HG03135 (cell line): ENCODE measurements at regions not wholly inside any gene's neighbourhood (a gene's known extent, or its start where the extent isn't known, plus 50 kb on each side); places are given as distances from the start of the nearest gene placed in this dataset.
A peak's percentile ranks its signal among the peaks of the same experiment; 100 is the strongest.
"Not testable (repeated sequence)": the region's sequence is repeated elsewhere in the genome, so short reads cannot be mapped to it uniquely, and the experiment has no call there.

Experiments used
- ATAC-seq: cut with Tn5 transposase; IDR thresholded peaks from one replicate; pipeline ENCODE4 v1.9.1; 2021; ENCODE audit warnings: mild to moderate bottlenecking, moderate library complexity; ENCODE audit not compliant: unreplicated experiment

DNA sequence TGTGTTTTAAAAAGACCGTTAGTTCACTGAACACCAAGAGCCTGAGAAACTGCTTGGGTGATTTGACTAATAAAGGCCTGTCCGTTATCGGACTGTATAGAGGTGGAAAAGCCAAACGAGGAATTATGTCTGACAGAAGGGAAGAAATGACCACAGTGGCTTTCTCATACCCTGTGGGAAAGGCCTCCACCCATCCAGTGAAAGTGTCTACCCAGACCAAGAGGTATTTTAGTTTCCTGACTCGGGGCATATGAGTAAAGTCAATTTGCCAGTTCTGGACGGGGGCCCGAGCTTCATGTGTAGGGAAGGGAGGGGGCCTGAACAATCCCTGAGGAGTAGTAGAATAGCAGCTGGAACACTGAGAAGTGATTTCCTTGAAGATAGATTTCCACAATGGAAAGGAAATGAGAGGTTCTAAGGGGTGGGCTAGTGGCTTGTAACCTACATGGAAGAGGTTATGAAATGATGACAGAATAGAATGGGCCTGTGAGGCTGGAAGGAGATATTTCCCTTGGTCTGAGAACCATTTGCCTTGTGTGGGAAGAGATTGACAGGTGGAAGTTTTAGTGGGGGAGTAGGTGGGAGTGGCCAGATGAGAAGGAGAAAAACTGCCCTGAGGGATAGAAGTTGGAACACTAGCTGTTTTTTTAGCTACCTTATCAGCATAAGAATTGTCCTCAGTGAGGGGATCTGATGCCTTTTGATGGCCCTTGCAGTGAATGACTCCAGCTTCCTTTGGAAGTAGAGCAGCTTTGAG is 106.4 kb upstream of the PPM1J start:
- ATAC-seq: not testable (repeated sequence)

DNA sequence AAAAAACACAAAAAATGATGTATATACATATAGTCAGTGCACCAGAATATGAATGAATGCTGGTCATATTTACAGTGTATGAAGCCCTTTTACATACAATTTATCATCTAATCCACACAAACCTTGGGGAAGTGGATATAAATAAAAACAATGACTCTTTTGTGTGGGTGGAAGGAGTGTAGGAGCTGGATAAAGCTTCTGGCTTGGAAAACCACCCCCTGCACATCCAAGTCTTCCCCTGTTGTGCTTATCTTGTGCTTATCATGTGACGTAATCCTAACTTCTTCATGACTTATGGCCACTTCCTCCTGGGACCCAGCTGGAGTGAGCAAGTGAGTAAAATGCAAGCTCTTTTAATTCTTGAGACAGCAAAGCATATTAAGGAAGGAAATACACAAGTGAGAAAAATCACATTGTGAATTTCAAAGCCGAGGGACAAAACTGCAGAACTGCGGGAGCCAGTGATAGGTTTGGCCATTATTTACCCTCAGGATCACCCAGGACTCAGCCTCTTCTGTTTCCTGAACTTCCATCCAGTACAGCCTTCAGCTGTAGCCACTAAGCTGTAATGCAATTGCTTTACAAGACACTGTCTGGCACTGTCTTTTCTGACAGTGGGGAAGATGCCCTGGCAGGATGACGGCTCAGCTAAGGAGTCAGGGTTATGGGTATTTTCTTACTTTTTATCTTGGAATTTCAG is 104.0 kb upstream of the PPM1J start:
- ATAC-seq: no peak

DNA sequence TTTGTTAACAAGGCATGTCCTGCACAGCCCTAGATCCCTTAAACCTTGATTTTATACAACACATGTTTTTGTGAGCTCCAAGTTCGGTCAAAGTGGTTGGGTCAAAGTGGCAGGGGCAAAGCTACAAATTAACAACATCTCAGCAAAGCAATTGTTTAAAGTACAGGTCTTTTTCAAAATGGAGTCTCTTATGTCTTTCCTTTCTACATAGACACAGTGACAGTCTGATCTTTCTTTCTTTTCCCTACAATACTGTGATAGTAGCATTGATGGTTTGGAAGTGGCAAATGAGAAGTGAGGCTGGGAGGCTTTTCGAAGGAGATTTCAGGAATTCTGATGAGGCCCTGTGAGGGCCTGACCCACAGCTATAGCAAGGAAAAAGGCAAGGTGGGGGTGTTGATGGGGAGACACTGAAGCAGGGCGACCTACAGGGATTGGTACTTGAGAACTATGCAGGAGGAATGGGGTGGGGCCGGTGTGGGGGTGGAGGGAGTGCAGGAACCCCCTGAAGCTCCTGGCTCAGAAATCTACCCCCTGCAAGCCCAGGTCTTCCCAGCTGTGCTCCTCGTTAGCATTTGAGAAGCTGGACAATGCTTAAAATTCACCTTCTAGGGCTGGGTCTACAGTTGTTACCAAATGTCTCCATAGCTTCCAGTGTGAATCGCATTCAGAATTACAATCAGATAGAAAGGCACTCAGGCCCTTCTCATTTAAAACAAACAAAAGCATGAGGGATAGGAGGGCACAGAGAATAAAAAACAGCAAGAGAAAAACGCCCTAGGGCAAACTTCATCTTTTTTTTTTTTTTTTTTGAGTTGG is 102.6 kb upstream of the PPM1J start:
- ATAC-seq: no peak

DNA sequence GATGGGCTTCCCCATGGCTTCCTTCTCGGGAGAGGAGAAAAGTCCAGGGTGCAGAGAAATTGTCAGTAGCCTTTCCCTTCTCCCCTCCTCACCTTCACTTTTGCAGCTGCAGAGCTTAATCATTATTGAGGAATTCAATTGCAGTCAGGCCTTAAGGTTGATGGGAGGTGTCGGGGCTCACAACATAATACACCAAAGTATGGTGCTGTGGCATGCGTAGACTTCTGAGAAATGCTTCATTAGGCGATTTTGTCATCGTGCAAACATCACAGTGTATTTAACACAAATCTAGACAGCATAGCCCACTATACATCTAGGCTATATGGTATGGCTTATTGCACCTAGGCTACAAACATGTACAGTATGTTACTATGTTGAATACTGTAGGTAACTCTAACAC is 100.2 kb upstream of the PPM1J start:
- ATAC-seq: no peak

DNA sequence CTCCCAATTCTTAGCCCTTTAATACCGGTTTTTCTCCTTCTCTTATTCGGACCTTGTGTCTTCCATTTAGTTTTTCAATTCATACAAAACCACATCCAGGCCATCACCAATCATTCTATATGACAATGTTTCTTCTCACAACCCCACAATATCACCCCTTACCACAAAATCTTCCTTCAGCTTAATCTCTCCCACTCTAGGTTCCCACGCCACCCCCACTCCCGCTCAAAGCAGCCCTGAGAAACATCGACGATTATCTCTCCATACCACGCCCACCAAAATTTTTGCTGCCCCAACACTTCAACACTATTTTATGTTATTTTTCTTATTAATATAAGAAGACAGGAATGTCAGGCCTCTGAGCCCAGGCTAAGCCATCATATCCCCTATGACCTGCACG is 99.5 kb upstream of the PPM1J start:
- ATAC-seq: not testable (repeated sequence)

DNA sequence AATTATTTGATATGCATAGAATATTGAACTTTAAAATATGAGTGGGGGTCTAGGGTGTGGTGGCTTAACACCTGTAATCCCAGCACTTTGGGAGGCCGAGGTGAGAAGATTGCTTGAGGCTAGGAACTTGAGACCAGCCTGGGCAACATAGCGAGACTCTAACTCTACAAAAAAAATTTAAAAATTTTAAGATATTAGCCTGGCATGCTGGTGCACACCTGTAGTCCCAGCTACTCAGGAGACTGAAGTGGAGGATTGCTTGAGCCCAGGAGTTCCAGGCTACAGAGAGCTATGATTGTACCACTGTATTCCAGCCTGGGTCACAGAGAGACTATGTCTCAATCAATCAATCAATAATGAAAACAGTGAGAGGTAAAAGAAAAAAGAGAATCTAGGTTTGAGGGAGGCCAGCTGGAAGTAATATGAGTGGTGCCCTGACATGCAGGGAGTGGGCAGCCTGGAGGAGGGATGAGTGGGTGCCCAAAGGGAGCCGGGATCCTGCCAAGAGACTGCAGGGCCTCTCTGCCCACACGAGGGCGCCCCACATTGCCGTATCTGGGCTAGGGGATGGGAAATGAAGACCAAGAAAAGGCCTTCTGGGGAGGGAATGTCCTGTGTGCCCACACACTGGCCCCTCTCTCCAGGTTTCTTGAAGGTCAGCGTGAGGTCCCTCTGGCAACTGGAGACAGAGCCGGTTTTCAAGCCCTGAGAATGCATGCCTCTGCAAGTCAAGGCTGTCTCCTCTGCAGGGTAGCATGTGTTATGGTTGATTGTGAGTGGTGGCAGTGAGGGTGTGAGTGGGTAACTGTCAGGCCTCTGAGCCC is 93.9 kb upstream of the PPM1J start:
- no peak for ATAC-seq

DNA sequence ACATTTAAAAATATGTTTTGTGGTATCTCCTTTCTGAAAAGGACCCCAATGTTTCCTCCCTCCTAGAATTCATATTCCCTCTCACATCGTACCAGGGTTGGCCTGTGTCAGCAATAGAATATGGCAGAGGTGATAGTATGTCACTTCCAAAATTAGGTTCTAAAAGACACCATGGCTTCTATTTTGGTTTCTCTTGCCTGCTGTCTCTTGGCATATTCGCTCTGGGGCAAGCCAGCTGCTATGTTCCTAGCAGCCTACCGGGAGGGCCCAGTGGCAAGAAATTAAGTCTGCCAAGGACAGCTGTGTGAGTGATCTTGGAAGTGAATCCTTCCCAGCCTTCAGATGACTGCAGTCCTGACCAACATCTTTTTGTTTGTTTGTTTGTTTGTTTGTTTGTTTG is 92.9 kb upstream of the PPM1J start:
- ATAC-seq: no peak

DNA sequence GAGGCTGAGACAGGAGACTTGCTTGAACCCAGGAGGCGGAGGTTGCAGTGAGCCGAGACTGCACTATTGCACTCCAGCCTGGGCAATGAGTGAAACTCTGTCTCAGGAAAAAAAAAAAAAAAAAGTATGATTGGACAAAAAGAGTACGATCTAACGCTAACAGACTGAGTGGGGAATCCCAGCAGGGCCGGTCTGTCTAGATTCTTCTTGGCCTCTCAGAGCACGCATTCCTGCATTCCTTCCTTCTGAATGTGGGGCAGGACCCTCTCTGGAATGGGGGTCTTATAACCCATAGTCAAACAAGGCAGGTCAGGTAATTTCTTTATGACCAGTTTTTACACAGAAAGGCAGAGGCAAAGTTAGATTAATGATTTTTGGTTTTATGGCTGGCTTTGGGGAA is 92.0 kb upstream of the PPM1J start:
- no peak for ATAC-seq

DNA sequence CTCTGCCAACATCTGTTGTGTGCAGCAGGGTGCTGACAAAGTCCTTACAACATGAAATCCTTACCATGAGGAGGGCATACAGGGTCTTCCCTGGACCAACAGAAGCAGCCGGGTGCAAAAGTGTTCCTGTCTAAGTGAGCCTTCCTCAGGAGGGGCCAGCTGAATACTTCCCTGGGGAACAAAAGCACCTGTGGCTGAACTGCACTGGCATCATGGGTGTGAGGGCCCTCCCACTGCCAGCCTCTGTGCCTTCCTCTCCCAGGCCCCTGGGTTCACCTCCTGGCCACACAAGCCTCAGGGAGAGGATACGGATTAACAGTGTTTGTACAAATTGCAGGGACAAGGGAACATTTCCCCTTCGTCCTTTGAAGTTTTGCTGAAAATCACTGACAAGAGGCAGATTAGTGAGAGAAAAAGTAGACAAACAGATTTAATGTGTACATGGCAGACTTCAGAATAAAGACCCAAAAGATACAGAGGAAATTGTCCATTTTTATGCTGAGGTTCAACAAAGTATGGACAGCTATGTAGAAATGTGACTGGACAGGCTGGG is 91.0 kb upstream of the PPM1J start:
- ATAC-seq: no peak

DNA sequence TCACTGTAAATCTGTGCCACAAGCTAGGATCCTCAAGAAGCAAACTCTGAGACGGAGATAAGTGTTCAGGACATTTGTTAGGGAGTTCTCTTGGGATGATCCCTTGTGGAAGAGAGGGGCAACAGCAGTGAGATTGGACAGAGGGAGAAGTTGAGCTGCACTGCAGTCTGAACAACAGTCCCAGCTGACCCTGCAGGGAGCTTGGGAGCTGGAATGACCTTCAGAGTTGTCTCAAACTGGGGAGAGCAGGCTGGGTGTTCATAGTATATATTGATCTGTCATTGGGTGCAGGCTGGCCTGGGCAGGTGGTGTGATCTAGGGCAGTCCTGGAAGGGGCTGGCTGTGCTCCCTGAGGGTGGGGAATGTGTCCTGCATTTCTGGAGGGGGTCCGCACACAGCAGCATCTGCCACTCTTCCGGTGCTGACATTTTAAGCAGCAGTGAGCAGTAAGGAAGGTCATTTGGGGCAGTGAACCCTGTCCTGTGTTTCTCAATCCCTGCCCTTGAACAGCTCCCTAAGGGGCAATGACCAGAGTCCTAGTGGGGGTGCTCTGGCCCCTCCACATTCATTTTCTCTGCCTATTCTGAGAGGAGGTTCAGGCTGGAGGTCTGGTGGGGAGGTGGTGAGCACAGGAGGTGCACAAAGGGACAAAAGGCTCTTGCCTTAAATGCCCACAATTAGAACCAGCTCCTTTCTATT is 90.2 kb upstream of the PPM1J start:
- ATAC-seq: no peak

DNA sequence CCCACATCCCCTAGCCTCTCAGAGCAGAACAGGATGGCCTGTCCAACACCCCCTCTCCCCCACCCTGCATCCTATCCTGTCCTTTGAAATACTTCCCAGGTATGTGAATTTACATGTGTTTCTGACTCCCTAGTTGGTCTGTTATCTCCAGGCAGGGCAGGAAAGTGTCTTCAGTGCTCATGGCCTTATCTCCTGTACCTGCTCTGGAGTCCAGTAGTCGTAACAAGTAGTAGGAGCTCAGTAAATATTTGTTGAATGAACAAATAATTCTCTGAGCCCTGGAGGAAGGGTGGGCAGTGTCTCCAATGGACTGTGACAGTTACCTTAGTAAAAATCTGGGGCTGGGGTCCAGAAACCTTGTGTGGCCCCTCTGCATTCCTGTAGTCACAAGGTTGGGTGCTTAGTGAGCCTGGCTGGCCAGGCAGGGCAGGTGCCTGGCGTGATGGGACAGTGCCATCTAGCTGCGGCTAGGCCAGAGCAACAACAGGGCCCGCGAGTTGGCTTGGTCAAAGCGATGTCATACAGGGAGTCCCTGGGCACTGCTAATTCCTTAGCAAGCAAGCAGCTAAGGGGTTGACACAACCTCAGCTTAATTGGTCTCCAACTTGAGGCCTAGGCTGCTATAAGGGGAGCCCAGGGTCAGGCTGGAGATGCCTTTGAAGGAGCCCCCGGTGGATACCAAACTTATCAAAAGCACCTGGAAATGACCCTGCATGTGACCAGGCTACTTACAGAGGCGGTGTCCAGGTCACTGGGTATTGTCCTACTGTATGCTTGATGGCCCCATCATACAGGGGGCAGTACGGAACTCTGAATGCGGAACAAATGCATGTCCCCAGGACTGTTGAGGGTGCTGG is 89.0 kb upstream of the PPM1J start:
- peak; percentile 79 for ATAC-seq

DNA sequence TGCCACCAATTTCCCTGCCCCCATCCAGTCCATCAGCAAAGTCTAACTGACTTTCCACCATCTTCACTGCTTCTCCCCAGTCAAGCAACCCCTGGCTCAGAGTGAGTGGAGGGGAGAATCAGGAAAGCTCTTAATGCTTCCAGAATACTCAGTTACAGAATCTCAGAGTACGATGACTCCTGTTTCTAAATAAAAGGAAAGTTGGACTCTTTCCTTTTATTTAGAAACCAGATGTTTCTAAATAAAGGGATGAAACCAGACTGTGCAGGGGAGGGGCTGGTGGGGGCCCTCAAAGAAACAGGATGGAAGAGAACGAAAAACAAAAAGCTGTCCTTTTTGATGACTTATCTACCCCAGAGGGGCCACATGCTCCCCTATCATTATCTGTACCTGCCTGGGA is 85.2 kb upstream of the PPM1J start:
- ATAC-seq: no peak

DNA sequence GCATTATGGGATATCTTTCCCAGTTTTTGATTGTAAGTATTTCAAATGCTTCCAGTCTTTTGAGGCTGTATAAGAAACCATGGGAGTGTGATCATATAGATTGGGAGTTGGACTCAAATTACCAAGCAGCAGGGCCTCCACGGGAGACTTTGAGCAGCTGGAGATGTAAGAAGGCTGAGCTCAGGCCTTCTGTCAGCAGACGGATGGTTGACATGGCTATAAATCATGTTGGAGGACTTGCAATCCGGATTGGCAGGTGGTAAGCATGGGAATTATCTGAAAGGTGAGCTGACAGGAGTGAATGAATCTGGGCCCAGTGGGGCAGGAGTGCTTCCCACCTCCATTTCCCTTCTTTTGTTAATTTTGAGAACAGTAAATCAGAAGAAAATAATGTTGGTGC is 83.2 kb upstream of the PPM1J start:
- ATAC-seq: no peak

DNA sequence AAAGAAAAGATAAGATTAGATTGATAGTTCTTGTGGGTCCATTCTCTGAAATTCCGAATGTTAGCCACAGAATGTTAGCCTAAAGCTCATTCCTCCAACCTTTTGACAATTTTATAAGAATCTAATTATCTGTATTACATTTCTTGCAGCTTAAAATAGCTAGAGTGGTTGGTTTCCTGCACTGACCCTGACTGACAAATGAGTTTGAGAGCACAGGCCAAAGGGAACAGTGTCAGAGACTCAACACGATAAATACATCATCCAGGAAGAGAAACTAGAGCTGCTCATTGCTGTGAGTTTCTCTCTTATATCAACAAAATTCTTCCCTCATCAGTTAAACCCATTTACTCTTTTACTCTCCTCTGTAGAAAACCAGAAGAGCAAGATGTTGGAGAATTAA is 82.1 kb upstream of the PPM1J start:
- ATAC-seq: no peak

DNA sequence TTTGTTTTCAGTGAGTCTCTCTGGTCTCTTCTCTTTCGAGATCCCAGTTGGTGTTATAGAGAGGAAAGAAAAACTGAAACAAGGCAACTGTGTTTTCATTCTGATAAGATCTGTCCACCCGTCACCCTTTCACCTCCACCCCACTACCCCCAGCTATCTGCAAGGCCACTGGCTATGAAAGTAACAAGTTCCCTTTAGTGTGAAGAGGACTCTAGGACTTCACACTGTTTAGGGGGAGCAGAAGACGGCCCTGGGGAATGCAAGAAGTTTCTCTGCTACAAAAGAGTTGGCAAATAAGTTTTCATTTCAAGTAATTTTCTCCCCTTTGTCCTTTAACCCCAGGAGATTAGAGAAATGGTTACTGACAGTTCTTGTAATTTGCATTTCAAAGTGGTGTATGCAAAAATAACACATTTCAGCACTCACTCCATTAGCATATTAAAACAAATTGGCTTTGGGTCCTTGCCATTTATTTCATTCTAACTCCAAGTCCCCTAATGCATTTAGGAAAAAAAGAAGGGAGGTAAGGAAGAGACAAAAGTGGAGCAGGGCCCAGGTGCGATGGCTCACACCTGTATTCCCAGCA is 79.6 kb upstream of the PPM1J start:
- no peak for ATAC-seq

DNA sequence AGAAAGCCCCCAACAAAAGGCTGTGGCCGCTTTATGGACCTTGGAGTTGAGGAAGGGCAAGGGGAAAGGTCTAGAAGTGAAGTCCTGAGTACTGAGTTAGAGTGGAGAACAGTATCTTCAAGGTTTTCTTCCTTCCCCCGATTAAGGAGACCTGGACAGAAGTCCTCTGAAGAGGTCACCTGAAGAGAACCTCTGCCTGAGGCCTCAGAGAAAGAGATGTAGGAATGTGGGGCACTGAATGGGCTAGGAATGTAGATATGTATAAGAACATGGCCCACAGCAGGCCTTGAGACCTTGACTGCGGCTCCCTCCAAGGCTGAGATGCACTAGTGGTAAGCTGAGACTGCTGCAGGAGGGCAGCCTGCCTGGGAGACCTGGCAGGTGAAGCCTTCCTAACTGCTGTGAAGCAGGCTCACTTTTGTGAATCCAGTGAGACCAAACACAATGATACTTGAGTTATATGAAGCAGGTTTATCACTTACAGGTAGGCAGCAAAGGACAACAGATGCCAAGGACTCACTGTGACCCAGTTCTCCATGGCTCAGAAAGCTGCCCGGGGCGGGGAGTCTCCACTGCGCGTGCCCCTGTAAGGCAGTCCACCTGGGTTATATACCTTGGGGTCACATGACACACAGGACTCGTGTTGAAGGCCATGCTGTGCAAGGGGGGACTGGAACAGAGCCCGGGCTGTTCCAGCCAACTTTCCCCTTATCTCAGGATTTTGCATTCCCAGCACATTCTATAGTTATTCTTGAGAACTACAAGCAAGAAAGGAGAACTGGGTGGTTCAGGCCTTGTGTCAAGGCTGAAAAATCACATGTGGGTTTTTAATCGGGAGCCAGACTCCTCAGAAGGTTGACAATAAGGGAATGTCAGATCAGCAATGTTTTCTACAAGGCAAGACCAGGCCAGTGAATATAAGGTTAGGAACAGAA is 78.8 kb upstream of the PPM1J start:
- no peak for ATAC-seq

DNA sequence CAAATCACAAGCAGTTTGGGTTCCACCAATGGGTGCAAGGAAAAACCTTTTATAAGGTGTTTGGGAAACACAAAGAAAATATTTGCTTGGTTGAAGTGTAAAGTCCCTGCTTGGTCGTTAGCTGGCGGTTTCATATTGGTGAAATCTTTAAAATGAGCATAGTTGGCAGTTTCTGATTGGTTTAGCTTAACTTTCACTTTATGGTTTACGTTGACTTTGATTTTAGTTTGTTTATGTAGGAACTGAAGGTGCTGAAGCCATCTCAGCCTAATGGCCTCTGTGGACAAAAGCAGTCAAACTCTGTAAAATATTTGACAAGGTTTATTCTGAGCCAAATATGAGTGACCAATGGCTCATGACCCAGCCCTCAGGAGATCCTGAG is 76.6 kb upstream of the PPM1J start:
- ATAC-seq: no peak
